GM18867 (cell line): ENCODE measurements at regions not wholly inside any gene's neighbourhood (a gene's known extent, or its start where the extent isn't known, plus 50 kb on each side); places are given as distances from the start of the nearest gene placed in this dataset.

ENCODE experiments used
- ATAC-seq: cut with Tn5 transposase; IDR thresholded peaks from one replicate; pipeline ENCODE4 v1.9.1; 2021; ENCODE audit warnings: mild to moderate bottlenecking, moderate library complexity; ENCODE audit not compliant: unreplicated experiment

DNA sequence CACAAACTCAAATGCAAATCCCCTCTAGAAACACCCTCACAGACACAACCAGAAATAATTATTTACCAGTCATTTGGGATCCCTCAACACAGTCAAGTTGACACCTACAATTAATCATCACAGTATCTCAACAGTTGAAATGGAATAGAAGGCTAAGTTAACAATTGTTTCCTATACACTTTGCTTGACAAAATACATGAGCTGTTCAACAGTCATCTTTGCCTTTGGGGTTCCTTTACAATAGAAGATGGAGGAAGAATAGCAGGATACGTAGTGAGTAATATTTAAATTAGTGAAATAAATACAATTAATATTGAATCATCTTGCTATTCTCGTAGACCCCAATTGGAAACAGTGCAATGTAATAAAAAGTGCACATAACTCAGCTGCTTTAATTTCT is 487.3 kb upstream of the ADAMTS5 start:
- ATAC-seq, result no peak

DNA sequence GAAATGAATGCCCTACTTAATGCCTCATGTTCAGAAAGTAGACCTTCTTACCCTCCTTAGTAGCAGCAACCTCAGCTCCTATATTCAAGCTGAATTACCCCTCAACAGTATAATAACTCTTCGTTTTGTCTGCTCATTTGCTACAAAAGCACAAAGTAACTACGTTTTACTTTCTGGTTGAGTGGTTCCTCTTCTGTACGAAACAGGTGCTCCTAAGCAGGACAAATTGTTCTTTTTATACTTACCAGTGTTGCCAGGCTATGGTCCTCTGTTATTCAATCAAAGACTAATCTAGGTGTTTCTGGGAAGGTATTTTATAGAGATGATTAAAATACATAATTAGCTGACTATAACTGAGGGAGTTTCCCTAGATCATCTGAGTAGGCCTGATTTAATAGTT is 484.2 kb upstream of the ADAMTS5 start:
- no peak for ATAC-seq

DNA sequence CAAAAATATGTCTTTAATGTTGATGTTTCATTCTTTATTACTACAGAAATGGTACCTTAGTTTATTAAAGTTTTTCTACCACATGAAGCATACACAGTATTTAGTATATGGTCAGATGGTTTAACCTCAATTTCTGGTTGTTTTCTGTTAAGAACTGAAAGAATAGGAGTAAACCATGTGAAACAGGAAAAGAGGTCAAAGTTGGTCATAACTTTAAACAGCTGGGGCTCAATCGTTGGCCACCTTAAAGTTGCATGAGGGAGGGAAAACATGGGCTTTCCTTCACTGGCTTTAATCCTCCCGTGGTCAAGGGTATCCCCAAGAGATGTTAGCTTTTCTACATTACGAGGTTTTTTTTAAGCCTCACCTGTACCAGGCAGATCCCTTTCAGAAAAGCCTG is 483.3 kb upstream of the ADAMTS5 start:
- no peak for ATAC-seq

DNA sequence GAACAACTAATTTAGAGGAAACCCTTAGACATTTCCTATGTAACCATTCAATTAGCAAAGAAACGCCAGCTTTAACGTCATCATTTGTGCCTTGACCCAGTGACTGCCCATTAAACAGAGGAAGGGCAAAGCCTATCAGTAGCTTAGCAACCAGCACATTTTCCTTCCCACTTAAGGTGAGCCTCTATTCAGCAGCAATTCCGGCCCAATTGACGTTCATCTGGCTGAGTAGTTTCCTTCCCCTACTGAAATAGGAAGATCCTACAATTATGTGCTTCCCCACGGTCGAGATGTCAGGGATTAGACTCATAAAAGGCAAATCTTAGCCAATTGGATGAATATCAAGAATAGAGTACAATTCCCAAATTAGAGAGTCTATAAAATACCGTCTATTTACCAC is 482.1 kb upstream of the ADAMTS5 start:
- no peak for ATAC-seq

DNA sequence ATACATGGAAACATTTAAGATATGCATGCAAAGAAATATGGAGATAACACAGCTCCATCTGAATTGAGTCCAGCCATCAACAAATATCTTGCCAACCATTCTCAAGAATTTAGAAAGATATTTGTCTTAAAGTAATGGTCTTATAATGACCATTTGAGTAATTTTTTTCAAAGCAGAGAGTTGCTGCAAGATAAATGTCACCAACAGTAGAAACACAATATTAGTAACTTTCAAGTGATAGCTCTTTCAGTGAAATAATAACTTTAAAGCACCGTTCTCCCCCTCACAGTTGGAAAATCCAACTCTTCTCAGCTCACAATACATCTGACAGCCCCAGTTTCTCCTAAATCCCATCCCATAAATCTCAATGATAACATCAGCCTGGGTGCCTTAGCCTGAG is 481.0 kb upstream of the ADAMTS5 start:
- ATAC-seq, result no peak

DNA sequence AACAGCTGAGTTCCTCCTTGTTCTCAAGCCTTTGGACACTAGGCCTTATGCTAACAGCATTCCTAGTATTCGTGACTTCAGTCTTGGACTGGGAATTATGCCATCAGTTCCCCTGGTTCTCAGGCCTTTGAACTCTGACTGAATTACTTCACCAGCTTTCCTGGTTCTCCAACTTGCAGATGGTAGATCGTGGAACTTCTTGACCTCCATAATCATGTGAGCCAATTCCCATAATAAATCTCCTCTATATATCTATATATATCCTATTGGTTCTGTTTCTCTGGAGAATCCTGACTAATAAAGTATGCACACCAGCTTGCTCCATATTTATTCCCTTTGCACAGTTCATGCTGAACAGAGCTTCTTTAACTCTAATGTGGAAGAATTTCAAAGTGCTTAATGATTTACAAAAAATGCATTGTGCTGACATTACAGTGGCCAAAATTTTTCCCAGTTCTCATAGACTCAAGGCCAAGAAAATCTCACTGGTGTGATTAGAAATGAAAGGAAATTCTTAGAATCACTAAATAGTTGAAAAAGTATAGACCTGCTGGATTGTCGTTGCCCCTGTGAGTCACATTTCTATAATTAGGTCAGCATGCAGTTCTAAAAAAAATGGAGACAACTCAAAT is 462.9 kb upstream of the ADAMTS5 start:
- ATAC-seq, result no peak

DNA sequence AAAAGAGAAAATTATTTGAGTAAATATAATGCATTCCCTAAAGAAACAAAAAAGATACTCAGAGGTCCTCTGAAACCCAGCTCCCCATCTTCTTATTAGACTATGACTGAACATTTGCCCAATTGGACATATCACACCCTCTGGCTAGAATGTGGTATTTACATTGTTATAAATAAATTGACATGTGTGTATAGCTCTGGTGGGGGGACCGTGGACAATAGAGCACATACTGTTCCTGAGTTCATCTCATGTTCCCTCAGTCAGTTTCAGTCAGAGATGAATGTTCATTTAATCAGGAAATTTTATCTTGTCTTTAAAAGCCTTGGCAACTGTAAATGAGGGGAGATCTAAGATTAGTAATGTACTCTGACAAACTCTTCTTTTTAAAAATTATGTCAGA is 459.3 kb upstream of the ADAMTS5 start:
- ATAC-seq, result no peak

DNA sequence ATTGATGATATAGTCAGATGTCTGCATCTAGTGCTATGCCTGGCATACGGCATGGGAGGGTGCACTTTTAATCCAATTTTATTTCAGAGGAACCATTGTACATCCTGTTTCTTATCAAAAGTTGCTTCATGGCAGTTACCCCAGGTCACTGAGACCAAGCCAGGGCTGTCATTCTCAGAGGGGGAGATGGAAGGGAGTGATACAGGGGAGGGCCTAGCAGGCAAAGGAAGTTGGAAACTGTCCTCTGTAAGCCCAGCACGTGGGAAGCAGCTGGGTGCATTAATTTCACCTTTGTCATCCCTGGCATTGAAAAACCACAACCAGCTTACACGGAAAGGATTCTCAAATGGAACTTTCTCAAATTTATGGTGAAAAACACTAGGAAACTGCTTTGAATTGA is 458.7 kb upstream of the ADAMTS5 start:
- no peak for ATAC-seq

DNA sequence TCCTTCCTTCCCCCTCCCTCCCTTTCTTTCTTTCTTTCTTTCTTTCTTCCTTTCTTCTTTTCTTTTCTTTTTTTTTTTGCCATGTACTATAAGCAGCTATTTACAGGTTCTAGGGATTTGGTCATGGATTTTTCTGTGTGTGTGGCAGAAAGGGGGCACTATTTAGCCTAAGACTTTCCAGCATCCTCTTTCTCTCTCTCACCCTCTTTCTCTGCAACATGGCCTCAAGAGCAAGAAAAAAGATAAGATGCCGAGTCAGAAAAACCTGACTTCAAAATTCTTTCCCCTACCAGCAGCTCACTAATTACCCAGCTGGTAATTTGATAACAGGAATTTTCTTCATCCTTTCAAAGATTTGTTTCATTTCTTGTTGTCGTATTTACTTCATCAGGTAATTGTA is 458.3 kb upstream of the ADAMTS5 start:
- no peak for ATAC-seq

DNA sequence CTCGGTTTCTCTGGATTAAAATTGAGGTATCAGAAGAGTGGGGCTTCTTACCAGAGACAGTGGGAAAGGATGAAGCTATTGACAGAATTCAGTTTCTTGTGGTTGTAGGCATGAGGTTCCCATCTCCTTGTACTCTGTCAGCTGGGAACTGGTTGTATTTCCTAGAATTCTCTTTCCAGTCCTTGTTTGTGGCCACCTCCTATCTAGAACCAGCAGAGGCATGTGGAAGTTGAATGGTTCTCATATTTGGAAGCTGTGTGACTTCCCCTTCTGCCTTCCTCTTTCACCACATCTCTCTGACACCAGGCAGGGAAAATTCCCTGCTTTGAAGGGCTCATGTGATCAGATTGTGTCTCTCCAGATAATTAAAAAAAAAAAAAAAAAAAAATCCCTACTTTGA is 457.7 kb upstream of the ADAMTS5 start:
- no peak for ATAC-seq

DNA sequence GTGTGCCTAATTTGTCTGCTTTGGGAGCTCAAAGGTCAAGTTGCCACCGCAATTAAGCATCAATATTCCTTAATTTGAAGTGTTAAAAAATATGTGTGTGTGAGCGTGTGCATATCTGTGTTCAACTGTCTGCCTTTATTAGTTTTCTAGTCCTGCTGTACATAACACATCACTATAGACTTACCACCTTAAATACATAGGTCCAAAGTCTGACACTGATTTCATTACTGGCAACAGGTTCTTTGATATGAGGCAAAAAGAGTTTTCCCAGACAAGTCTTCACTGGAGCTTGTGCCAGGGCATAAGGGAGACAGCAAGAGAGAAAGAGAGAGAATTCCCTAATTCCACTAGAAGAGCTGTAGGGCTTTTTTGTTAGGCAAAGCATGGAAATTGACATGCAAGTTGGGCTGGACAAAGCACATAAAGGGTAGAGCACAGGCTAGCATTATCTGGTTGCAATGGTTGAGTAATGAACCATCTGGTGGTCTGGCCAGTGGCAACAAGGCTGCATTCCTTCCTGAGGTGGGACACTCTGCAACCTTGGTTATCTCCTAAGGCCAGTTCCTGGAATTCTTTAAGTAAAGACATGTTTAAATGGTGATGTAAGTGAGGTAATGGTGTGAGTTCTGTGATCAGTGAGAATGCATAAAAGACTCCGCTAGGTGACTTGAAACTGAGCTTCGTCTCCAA is 457.2 kb upstream of the ADAMTS5 start:
- no peak for ATAC-seq

DNA sequence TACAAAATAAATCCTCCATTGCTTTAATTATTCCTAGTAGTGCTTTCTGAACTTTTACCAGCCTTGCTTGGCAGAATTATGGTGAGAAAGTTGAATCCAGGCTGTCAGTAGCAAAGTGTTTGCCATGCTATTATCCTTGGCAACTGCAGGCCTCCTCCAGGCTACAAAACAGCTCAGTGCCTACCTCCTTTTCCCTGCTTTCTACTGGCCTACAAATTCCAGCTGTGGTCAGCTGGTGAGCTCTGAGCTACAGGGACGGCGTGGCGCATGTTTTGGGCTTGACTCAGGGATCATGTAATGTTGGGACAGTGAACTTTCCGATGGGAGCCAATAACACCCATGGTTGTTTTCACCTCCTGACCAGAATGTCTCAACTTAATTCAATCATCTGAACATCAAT is 456.1 kb upstream of the ADAMTS5 start:
- ATAC-seq, result no peak

DNA sequence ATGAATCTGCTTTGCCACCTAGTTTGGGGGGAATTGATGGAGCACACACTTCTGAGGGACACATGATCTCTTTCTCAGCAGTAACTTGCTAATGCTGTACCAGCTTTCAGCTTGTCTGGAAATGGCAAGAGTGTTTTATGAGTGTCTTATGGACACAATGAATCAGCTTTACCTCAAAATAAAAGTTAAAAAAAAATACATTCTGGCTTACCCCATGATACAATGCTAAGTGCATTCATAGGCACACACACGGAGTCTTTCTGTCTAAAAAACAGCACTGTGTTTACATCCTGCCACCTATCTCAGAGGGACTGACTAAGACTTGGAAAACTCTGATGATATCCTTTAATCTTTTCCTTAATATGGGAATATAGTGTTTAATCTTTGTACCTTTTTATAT is 455.5 kb upstream of the ADAMTS5 start:
- no peak for ATAC-seq

DNA sequence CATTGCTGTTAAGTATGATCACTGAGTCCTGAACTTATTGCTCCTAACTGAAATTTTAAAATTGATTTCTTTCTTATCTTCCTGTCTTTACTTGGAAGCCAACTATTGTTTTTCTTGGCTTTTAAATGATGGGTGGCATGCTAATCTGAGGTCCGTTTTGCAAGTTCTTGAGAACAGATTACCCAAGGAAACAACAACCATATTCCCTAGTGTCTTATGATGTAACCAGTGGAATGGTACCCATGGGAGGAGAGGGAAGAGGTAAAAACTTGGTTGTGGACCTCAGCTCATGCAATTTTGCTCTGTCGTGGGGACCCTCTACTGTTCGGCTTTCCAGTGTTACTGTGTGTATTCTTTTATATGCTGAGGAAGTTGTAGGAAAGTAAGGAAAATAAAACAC is 454.8 kb upstream of the ADAMTS5 start:
- no peak for ATAC-seq

DNA sequence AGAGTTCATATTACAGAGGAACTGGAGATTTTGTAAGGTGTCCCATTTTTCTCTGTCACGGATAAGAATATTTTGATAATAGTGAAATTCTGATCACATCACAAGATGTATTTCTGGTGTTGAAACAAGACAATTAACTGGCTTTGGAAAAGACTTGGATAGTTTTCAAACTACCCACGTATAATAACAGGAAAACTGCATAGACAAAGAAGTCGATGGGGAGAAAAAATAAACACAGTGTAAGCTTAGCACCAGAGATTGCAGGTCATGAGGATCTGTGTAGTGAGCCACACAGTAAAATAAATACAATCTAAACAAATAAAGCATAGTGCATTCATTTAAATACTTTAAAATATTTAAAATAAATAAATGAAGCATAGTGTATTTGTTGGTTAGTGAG is 452.3 kb upstream of the ADAMTS5 start:
- no peak for ATAC-seq

DNA sequence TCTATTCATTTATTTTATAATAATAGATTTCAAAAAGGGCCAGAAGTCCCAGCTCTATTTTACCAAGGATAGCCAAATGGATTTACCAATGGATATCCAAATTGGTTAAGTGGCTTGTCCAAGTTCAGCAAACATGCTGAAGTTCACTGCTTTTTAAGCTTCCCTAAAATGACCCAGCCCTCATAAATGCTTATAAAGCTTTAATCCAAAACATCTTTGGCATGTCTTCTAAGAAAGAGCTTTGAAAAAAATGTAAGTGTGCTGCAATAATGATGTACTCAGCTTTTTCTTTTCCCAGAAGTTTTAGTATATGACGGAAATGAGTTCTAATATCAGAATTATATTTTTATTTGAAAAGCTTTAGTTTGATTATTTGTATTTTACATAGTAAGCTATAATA is 451.5 kb upstream of the ADAMTS5 start:
- no peak for ATAC-seq

DNA sequence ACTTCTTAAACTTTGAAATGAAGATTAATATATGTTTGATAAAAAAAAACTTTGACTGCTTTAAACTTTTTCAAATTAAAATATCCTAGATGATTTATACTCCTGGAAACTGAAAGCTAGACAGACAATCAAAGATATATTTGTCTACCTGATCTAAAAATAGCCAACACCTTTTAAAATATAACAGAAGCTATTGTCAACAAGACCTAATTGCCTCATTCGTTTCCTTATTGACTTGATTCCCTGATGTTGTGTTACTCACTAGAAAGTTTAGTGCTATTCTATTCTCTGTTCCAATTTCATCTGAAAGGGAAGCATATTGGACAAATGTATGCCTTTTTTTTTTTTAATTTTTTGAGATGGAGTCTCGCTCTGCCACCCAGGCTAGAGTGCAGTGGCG is 445.6 kb upstream of the ADAMTS5 start:
- no peak for ATAC-seq

DNA sequence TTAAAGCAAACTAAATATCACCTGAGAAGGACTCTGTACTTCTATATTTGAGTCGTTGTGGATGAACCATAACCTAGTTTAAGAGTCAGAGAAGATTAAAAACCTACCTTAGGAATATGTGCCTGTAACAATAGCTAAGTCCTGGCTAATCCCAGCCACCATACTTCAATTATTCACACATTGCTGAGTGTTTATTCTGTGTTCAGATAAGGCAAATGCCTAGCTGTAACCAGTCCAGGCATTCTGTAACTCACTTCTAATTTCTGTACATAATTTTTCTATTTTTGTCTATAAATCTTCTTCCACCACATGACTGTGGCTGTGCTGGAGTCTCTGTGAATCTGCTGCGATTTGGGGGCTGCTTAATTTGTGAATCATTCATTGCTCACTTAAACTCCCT is 441.9 kb upstream of the ADAMTS5 start:
- no peak for ATAC-seq

DNA sequence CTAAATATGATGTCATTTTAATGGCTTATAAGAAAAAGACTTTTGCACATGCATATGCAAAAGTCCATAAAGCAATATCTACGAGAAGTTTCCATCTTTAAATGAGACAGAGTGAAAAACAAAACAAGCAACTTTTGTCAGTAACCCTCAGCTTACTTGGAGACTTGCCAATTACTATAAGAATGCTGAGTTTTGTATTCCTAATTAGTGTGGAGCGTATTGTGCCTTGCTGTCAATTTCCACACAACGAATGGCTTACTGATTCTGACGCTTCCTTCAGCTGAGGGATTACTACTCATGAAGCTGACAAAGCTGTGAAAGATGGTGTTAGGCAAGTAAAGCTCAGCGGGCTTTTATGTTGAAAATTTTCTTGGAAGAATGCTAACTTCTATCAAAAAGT is 440.4 kb upstream of the ADAMTS5 start:
- no peak for ATAC-seq

DNA sequence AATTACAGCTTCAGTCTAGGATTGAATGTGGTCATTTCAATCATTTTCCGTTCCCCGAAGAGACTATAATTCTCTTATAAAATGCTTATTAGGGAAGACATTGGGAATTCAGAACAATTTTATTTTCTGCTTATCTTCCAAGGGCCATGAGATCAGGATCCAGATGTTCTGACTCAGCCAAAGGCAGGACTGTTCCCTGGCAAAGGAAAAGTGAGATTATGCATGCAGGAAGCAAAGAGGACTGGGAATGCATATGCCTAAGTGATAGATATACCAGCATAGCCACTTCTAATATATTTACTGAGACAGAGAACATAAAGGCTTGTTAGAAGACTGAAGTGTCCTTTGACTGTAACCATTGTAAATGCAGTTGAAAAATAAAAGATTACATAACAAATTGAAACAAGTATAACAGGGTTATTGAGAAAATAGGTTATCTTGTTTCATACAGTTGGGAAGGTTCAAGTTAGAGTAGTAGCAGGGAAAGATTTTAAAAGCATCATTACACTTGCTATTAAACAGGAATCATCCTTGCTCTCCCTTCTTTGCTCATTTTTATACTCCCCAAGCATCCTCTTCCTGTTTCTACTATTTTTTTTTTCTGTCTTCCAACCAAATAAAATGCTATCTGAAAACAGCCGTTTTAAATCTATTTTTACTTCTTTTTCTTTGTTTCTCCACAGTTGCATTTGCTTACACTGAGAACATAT is 439.6 kb upstream of the ADAMTS5 start:
- no peak for ATAC-seq

DNA sequence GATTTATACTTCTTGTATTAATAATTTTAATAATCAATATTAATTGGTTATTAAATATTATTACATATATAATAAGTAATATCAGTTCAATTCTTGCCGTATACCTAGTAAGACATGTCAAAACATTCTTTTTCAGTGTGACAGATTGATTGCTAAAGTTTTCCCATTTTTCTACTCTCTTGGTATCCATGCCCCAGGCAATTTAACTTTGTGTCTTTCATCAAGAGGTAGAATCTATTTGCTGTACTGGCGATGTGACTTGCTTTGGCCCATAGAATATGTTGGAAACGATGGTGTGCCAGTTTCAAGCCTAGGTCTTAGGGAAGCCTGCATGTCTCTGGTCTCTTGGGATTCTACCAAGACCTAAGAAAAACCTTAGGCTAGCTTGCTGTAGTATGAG is 436.1 kb upstream of the ADAMTS5 start:
- ATAC-seq, result no peak

DNA sequence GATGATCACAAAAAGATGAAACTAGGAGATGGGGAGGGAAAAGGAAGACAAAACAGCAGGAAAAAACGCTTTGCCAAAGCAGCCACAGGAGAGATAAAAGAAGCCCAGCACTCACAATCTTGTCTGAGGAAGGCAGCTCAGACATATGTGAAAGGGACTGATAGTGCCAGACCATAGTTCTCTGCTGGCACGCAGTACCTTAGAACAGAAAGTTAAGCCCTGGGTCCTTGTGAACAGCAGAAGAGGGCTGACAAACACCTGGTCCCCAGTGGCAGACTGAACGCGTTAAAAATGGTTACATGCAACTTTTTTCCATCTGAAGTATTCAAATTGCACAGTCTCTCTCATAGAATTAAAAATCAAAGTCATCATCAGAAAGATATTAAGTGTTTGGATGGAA is 433.2 kb upstream of the ADAMTS5 start:
- ATAC-seq, result no peak
